Activated CD4-positive, CD25-positive, alpha-beta regulatory T cell treated with anti-CD3 and anti-CD28 coated beads, Interleukin-2, amount 50 U/mL, for 72 hours (primary cell): ENCODE measurements at regions not wholly inside any gene's neighbourhood (a gene's known extent, or its start where the extent isn't known, plus 50 kb on each side); places are given as distances from the start of the nearest gene placed in this dataset.
"Not testable (repeated sequence)": the region's sequence is repeated elsewhere in the genome, so short reads cannot be mapped to it uniquely, and the experiment has no call there.

Experiments
- DNase-seq: peaks from one replicate; pipeline ENCODE4 v3.0.0; 2021

DNA sequence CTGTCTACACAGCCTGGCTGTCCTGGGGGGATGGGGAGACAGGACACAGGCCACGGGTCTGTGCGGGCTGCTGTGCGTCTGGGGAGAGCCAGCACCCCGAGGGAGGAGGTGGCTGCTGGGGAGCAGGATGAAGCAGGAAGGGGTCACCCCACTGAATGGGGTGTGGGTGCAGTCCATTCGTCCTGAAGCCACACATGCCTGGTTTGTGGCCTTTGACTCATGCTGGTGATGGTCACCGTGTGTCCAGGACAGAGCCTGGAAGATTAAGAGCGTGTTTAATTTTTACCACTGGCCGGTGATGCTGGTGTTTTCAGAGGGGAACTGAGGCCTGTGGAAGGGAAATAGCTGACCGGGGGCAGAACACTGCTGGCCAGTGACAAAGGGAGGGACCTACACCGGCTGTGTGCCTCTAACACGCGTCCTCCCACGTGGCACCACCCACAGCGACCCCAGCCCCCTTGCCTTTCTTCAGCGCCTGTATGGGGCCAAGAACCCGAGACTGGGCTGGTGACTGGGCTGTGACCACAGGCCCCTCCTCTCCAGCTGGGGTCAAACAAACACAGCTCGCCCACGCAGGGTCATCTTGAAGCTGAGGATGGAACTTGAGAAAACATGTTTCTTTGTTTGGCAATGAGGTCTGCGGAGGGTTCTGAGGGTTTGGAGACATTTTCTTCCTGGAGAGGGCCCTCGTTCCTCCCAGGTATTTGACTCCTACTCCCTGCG is 99.5 kb upstream of the LRPAP1 start:
- not testable (repeated sequence) for DNase-seq

- no peak for DNase-seq
Observed at GRCh38 chr4:3630598-3631543, 98.6 kb upstream of the LRPAP1 start.

DNA sequence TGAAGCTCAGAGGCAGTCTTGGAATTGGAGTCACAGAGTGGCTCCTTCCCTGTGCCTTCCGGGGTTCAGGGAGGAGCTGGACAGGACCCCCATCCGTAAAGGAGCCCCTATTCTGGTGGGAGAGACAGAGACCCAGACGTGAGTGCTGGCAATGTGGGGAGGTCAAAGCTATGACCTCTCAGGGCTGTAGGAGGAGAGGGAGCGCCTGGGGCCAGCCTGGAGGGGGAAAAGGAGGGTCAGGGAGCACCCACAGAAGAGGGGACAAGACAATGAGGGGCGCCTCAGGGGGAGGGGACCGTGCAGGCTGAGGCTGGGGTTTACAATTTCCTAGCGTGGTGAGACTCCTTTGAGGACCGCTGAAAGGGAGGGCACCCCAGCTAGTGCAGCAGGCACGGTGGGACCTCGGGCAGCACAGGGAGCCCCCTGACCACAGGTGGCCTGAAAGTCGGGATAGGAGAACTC is 97.9 kb upstream of the LRPAP1 start:
- no peak for DNase-seq

- no peak for DNase-seq
Observed at GRCh38 chr4:3629665-3630064, 97.4 kb upstream of the LRPAP1 start.

DNA sequence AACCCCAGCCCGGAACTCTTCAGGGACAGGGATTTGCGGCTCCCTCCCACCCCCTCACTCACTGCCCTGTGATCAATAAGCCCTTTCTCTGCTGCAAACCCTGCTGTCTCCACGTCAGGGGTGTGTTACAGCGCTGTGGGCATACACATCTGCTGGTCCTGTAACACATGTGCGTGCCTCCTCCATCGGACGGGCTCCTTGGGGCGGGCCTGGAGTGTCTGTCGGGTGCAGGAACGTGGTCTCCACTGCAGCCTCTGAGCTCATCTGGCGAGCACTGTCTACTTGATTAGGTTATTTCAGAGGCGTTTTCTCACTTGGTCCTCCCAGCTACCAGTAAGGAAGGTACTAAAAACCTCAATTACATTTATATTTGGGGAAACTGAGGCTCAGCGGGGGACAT is 97.0 kb upstream of the LRPAP1 start:
- not testable (repeated sequence) for DNase-seq

DNA sequence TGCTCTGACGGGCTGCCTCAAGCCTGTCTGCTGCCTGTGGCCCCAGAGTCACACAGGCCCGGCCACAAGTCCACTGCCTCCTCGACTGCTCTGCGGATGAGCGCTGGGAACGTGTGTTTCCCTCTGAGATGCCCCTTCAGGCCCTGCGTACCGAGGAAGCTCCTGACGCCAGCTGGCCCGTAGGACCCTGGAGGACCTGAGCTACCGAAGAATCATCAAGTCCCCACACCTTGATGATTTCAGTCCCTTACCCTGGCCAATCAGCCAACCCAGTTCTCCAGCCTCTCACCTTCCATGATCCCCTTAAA is 96.6 kb upstream of the LRPAP1 start:
- DNase-seq = no peak

GRCh38 chr4:3627967-3628867 is 96.0 kb upstream of the LRPAP1 start:
- not testable (repeated sequence) for DNase-seq

DNA sequence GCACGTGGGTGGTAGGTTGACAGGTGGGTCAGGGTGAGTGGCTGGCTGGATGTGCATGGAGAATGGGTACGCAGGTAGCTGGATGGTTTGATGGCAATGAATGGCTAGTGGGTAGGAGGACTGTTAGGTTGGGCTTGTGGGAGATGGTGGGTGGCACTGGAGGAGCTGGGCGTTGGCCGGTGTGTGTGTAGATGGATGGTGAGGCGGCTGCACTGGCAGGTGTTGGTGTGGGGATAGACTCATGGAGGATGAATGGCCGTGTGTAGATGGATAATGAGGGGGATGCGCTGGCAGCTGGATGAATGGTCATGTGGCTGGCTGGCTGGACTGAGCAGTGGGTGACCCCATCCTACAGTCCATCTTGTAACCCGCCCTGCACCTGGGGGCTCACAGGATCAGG is 95.2 kb upstream of the LRPAP1 start:
- not testable (repeated sequence) for DNase-seq

DNA sequence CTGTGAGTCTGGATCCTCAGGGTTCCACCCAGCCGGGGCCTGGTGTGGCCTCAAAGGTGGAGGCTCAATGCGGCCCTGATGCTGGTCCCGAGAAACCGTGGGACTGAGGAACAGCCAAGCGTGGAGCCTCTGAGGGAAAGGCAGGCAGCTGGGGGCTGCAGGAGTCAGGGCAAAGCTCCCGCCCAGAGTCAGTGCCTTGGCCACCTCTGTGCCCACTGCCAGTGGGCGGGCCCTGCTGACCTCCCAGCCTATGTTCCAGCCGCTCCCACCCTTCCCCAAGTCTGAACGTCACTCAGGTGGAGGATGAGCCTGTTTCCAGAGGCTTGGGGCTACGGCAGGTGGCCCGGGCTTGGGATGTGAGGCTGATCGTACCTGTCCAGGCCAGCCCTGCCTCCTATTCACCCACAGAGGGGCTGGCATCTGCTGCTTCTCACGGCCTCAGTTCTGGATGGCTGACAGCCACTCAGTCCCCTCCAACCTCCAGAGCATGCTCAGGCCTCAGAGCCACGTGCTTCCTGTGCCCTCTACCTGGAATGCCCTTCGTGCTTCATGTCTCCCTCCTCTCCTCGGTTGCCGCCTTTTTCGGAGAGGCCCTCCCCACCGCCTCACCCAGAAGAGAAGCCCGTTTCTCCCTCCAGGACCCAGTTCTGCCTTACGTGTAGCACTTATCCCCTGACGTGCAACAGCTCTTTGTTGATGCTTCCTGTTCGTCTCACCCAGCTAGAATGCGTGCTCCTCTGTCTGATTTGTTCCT is 94.1 kb upstream of the LRPAP1 start:
- DNase-seq = not testable (repeated sequence)

- not testable (repeated sequence) for DNase-seq
Observed at GRCh38 chr4:3625286-3625875, 93.2 kb upstream of the LRPAP1 start.

DNA sequence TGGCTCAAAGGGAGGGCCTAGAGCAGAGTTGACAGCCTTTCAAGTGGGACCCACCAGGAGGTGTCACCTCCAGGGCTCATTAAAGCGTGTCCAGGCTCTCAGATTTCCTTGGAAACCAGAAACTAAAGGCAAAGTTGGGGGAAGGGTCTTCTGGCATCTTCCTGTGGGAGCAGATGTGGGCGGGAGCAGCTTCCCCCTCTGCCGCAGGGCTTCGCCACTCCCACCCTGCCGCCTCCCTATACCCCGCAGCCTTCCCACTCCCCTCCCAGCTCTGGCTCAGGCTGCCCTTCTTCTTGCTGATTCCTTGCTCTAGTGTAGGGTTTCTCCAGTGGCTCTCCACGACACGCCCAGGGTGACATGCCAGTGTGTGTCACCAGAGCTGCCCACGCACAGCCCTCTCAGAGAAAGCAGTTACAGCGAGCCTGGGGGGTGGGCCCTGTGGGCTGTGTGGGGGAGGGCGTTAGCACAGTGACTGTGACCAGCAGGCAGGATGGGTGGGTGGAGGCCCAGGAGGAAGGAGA is 91.6 kb upstream of the LRPAP1 start:
- DNase-seq = not testable (repeated sequence)

- no peak for DNase-seq
Observed at GRCh38 chr4:3623106-3623505, 90.9 kb upstream of the LRPAP1 start.

- DNase-seq = not testable (repeated sequence)
Observed at GRCh38 chr4:3620365-3620764, 88.1 kb upstream of the LRPAP1 start.

DNA sequence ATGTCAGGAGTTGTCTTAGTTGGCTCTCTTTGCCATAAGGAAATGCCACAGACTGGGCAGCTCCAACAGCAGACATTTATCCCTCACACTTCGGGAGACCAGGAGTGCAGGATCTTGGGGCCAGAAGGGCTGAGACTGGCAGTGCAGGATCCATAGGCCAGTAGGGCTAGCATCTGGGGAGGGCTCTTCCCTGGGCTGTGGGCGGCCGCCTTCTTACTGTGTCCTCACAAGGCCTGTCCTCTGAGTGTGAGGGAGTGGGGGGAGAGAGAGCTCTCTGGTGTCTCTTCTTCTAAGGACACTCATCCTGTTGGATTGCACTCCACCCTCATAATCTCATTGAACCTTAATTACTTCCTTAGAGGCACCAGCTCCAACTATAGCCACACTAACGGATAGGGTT is 87.5 kb upstream of the LRPAP1 start:
- not testable (repeated sequence) for DNase-seq

DNA sequence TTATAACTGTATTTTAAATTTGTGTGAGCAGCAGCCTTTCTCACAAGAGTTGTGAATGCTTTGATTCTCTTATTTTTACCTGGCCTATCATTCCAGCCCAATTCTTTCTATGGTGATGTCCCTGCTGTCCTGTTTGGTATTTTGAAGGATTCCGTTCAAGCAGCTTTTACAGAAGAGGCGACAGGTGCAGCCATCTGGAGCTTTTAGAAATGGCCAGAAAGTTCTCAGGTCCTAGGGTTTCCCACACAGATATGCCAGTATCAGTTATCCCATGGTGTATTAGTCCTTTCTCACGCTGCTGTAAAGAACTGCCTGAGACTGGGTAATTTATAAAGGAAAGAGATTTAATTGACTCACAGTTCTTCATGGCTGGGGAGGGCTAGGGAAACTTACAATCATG is 86.1 kb upstream of the LRPAP1 start:
- not testable (repeated sequence) for DNase-seq

- no peak for DNase-seq
Observed at GRCh38 chr4:3615386-3616286, 83.4 kb upstream of the LRPAP1 start.

DNA sequence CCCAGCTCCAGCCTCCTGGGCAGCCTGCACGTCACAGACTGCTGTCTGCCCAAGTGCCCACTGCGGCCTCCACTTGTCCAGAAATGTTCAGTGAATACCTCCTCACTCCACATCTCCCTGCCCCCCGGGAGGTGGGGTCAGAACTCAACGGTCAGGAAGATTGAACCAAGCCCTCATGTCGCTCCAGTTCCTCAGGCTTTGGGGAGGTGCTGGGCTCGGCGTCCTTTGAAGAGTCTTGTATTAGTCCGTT is 82.4 kb upstream of the LRPAP1 start:
- no peak for DNase-seq

DNA sequence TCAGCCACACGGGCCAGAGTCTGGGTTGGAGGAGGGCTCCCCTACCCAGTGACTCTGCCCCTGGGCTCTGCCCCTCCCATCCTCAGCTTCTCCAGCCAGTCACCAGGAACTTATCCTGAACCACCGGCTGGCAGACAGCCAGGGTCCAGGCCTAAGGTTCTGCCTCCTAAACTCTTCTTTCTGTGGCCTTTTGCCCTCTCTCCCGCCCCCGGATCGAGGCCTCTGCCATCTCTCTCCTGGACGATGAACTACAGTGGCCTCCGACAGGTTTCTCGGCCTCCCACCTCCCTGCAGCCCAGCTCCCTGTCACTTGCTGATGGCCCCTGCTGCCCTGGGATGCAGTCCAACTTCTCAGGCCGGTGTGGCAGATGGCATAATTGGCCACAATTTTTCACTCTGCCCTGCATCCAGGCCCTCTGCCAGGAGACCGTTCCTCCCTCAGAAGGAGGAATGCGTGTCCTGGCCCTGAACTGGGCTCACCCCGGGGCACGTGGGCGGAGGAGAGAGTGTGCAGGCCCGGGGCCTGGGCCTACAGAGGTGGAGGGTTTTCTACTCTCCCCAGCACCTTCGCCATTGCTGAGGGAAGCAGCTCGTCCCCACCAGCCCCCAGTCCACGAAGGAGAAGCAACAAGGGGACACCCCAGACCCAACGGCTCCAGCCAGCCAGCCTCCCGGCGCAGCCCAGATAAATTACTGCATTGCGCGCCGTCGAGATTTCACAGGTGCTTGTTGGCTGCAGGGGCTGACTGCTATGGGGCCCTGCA is 81.9 kb upstream of the LRPAP1 start:
- no peak for DNase-seq

DNA sequence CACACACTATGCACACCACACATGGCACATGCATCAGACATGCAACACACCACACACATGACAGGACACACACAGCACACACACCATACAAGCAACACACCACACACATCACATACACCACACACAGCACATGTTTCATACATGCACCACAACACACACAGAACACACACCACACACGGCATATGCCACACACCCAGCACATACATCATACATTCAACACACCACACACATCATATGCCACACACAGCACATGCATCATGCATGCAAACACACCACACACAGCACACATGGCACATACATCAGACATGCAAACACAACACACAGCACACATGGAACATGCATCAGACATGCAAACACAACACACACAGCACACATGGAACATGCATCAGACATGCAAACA is 80.7 kb upstream of the LRPAP1 start:
- DNase-seq = no peak

GRCh38 chr4:3612281-3612680 is 80.1 kb upstream of the LRPAP1 start:
- DNase-seq = no peak
